GM19438 (cell line): ENCODE measurements at regions not wholly inside any gene's neighbourhood (a gene's known extent, or its start where the extent isn't known, plus 50 kb on each side); places are given as distances from the start of the nearest gene placed in this dataset.

Experiments
- ATAC-seq: cut with Tn5 transposase; IDR thresholded peaks from one replicate; pipeline ENCODE4 v1.9.1; 2021; ENCODE audit warnings: low read depth; ENCODE audit not compliant: unreplicated experiment

DNA sequence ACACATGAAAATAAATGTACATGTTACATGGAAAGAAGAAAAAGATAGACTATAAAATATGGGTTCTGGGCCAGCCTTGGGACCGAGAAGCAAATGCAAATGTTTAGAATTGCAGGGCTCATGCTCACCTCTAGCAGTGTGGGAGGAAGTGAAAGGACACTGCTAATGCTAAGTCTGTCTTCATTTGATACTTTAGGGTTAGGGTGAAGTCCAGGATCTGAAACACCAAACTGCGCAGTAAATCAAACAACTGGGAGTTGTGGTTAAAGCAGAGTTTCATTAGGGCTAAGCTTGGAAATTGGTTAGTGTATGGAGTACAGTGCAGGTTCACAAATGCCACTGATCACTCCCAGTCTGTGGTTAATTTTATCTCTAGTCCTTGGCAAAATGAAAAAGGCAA lies 73.2 kb upstream of the PDK4 start:
- ATAC-seq = no peak

DNA sequence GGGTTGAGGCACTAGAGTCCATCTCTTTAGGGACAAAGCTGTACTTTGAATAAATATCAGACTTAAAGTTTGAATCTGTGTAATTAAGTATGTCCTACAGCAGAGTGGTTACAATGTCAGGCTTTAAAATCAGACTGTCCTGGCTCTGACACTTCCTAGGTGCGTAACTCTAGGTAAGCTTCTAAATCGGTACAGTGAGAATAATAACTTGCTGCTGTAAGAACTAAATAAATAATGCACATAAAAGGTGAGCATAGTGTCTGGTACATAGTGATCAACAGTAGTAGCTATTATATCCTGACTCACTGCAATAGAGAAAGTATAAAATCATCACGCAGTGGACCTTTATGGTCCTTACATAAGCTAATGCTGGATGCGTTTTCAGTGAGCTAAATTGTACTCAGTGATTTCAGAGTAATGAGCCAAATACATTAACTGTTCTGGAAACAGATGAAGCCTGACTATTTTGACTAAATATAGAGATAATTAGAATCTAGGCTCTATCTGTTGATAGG lies 72.2 kb upstream of the PDK4 start:
- ATAC-seq = no peak

DNA sequence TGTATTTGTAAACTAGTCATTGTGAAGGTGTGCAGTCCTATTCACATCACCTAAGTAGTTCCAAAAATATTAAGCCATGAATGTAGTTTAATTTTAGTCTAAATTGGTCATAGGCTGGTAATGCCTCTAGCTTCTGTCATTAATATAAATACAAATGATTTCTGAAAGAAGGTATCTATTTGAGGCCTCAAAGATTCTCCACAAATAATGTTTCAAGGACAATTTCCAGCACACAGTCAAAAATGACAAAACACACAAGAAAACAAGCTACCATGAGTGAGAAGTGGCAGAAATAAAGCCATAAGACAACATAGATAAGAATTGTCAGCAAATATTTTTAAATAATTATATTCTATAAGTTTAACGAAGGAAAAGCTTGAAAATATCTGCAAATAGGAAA lies 66.7 kb upstream of the PDK4 start:
- ATAC-seq = no peak

DNA sequence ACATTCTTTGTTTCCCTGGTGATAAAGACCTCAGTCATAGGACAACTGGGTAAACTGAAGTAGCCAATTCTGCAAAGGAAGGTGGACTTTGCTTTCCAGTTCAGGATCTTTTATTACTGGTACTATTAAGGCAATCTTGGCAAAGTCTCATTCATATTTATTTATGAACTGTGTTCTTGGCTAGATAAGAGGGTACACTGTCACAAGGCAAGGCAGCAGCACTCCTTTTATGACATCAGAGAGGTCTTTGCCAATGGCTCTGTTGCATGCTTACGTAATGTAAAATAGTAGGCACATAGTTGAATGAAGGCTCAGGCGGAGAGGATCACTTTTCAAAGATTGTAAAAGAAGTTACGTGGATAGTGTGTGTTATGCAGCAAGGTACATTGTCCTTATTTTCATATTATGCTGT lies 63.7 kb upstream of the PDK4 start:
- no peak for ATAC-seq

DNA sequence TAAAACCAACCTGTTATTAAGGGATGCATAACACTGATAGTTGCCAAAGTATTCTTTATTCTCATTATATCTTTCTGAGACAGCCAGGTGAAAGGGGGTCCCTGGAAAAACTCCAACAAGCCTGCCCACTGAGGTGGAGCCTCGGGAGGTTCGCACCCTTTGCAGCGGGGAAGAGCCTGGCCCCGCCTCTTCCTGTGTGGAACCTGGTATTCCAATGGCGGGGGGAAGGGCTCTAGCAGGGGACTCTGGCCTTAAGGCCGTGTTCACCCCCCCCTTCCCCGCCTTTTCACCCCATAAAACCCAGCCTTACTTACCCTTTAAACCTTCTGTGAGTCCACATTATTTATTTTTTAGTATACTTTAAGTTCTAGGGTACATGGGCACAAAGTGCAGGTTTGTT lies 62.4 kb upstream of the PDK4 start:
- ATAC-seq = no peak

DNA sequence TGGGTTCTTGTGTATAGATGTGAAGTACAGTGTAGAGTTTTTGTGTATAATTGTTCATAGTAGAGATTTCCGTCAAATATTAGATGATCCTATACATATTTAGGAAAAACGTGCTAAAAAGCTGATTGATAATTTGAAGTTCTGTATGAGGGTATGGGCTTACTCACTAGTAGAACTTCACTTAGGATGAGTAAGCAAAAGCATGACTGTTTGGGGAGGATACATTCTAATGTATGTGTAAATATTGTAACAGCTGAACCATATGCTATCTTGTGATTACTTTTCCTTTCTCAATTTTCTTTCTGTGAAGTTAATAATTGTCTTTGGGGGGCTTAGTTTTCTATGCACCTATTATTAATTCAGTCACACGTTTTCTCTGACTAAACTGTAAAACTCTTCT lies 53.2 kb upstream of the PDK4 start:
- ATAC-seq = no peak

DNA sequence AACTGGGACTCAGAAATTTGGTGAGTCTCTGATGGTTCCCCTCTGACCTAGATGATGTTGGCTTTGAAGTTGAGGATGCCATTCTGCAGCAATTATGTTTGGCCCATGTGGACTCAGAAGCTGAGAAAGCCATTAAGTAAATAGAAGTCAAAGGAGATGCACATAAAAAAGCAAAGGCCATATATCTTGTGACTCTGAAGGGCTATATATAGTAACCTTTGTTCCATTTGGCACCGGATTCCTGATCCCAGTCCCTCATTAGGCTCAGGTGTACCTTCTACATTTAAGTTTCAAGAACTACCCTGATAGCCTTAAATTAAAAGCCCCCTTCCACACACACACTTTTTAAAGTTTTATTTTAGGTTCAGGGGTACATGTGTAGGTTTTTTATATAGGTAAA lies 50.0 kb upstream of the PDK4 start:
- ATAC-seq = no peak
